GM19438 (cell line): ENCODE measurements at regions not wholly inside any gene's neighbourhood (a gene's known extent, or its start where the extent isn't known, plus 50 kb on each side); places are given as distances from the start of the nearest gene placed in this dataset.
"Not testable (repeated sequence)": the region's sequence is repeated elsewhere in the genome, so short reads cannot be mapped to it uniquely, and the experiment has no call there.

ENCODE experiments used
- ATAC-seq: cut with Tn5 transposase; IDR thresholded peaks from one replicate; pipeline ENCODE4 v1.9.1; 2021; ENCODE audit warnings: low read depth; ENCODE audit not compliant: unreplicated experiment

DNA sequence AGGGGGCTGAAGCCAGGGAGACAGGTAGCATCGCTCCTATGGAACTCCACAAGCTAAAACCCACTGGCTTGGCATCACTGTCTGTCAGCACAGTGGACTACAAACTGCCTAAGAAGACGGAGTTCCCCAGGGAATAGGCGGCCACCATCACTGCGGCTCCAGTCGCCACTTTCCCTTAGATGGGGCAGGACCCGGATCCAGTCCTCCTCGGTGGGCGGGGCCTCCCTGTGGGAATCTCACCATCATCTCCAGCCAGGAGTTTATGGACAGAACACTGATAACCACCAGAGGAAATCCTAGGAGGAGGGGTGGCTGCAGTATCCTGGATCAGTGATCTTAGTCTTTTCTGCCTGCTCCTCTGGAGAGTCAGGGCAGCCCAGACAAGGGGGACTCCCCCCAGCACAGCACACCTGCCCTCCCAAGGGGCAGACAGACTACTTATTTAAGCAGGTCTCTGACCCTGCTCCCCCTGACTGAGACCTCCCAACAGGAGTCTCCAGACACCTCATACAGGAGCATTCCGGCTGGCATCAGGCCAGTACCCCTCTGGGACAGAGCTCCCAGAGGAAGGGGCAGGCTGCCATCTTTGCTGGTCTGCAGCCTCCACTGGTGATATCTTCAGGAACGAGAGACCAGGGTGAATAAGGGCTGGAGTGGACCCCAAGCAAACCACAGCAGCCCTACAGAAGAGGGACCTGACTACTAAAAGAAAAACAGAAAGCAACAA, 435.6 kb upstream of the RASGRP1 start:
- ATAC-seq: no peak

DNA sequence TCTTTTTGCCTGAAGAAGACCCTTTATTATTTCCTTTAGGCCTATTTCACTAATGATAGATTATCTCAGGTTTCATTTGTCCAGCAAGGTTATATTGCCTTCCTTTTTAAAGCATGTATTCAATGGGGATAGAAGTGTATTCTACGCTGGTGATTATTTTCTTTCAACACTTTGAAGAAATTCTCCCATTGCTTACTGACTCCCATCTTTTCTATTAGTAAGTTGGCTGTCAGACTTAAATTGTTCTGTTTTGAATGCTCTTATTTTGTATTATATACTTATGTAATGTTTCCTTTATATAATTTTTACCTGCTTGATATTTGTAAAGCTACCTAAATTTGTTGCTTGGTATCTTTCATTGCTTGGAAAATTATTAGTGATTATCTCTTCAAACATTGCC, 445.1 kb upstream of the RASGRP1 start:
- ATAC-seq: no peak

DNA sequence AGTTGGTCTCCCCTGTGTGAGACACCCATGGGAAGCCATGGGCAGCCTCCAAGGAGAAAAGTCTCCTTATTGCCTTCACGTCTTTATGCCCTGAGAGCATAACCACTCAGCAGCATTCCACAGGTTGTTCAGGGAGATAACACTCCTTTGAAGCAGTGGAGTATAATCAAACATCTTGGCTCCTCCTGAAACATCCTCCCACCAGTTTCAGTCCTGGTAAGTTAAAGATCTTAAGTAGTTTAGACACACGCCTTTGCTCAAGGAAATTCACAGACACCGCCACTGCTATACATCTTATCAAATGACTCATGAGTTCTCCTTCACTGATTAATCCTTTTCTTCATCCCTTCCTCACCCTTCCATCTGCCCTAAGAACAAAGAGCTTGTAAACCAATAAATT, 446.5 kb upstream of the RASGRP1 start:
- ATAC-seq: not testable (repeated sequence)

DNA sequence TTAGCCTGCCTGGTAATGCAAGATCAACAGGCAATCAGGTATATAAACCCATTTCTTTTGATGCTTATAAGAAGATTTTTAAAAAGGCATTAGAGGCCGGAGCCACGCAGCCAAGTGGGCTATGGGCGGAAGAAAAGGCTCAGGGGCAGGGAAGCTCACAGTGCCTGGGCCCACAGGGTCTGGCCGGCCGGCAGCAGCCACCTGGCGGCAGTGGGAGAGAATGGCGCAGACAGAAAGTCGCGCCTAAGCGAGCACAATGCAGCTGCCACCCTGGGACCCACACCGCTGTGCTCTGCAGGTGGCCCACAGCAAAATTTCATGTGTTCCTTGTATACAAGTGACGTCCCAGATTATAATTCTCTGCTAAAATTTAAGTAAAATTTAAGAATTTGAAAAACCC, 448.6 kb upstream of the RASGRP1 start:
- ATAC-seq: no peak

DNA sequence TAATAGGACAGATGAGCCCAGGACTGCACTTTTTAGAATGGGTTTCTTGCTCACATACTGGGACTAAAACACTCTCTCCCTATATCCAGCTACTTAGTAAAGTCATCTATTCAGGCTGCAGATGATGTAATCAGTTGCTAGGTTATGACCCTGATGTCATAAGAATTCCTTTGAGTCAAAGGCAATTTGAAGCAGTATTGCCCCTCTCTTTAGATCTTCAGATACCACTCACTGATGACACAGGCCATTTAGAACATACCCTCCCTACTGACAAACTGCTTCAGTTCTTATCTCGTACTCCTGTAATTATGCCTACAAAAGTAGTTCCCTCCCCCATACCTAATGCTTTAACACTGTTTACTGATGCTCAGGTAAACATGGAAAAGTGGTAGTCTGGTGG, 450.1 kb upstream of the RASGRP1 start:
- ATAC-seq: no peak

DNA sequence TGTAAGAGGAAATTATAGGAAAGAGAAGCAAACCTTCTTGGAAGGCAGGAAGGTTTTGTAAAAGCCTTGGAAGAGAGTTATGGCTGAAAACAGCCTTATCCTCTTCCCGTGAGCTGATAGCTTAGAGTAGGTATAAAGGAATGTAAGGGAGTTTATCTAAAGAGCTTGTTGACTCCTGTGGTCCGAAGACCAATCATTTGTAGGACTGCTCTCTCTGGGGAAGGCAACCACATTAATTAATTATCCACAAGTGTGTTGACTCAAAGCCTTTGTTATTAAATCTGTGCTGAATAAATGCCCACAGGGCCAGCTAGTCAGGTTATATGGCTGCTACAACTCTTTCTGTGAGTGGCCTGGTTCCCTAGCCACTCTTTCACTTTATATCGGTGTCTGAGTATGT, 452.1 kb upstream of the RASGRP1 start:
- ATAC-seq: no peak

DNA sequence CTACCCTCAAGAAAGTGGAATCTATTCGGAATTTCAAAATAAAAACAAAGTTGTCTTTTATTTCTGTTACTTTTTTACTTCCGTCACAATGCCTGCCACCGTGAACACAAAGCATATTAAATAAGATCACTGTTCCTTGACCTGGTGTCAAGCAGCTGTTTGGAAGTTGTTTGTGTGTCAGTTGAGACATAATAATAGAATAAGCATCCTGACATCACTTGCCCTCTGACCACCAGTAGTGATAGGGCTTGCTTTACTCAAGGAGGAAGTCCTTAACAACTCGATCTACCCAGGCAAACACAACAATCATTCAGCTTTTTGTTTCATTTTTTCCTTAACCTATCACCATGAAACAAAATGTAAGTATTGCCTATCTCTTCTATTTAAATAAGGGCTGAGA, 454.4 kb upstream of the RASGRP1 start:
- no peak for ATAC-seq

DNA sequence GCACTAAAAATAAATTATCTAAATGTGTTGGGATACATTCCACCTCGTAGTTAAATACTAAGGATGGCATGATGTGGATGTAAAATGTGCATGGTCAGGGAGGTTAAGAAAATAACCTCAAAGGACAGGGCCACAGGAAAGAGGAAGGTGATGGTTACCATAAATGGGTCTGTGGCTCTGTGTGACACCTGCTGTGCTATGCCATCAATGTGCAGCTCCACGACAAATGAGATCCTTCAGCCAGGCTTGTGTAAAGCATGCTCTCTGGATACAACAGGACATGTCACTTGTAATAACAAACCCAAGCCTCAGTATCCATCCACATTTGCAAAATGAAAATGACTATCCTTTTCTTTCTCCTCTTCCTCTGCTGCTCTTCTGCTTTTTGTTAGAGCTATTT, 456.7 kb upstream of the RASGRP1 start:
- ATAC-seq: no peak

DNA sequence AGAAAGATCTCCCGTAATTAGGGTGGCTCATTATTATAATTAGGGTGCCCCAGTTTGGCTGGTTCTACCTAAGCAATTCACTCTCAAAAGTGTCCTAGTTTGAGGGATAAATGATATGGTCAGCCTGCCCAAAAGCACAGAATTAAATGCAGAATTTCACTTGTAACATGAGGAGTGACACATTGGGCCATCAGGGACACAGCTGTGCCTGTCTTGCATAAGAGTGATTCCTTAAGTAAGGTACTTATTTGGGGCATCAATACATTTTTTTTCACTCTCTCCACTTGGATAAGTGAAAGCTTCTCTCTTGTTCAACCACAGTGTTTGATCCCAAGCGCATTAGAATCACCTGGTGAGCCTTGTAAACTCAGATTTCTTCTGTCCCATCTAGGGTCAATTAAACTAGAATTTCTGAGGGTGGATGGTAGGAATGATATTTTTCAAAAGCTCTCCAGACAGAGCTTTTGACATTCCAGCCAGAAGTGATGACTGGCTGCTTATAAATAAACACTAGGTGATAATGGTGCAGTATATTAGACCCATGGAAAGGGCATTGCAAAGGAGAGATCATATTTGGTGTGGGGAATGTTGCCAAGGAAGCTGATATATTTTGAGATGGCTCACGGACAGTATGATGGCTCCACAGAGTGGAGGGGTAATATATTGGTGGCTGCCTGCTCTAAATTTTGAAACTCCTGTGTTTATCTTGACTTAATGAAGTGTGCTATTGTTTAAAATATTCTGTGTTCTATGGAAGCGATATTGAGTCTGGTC, 458.1 kb upstream of the RASGRP1 start:
- no peak for ATAC-seq

DNA sequence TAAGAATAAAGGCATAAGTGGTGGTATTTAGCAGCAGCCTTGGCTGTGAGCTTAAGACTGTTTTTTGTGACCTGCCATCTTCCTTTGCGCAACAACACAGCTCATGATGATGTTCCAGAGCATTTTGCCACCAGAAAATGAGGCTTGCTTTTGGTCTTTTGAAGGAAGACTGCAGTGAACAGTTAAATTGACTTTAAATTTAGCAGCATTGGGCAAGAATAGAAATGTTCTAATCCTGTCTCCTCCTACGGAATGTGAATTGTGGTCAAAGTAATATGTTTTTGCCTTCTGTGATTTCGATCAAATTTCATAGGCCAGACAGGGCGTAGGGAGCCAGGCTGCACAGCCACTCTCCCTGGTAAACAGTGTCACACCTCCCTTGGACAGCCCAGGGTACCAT, 460.7 kb upstream of the RASGRP1 start:
- no peak for ATAC-seq

DNA sequence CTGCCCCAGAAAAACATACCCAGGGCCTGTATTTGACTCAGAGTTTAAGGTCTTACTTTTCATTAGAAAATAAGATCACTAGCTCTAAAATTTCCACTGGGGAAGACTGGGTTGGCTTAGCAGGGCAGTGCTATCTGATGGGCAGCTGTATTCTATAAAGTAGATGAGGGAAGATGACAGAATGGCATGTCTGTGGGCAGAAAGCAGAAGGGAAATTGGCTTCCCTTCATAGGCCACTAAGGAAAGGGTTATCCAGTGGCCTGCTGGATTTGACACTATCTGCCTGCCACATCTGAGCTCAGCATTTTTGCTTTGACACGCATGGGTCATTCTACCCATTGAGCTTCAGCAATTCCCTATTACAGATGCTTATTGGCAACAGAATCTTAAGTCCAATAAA, 461.3 kb upstream of the RASGRP1 start:
- ATAC-seq: no peak

DNA sequence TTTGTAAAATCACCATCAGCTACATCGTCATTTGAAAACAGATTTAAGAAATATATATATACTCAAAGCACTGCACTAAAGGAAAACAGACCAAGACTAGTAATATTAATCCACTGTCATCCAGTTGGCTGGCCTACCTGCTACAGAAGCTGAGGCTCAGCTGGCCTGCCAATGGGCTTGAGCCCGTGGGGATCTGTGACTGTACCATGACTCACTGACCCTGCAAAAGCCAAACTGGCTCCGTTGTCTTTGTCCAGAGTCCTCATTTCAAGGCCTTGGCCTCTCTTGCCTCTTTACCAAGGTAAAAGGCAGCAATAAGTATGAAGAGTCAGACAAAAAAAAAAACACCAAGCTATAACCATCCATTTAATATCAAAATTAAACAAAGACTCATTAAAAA, 463.5 kb upstream of the RASGRP1 start:
- no peak for ATAC-seq

DNA sequence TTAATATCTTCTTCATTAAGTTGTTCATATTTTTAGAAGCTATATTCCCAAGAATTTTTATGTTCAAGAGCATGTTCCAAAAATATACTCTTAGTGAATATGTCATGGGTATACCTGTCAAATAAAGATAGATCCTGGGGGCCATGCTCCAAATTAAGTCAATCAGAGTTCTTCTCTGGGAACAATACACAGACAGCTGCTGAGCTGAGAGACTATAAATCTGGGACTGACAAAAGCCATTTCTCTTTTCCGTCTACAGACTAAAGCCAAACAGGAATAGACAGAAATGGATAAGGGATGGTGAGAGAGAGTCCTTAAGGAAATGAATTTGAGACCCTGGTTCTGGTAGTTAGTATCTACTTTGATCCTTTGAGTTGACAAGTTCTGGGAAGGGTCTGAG, 465.1 kb upstream of the RASGRP1 start:
- ATAC-seq: no peak

DNA sequence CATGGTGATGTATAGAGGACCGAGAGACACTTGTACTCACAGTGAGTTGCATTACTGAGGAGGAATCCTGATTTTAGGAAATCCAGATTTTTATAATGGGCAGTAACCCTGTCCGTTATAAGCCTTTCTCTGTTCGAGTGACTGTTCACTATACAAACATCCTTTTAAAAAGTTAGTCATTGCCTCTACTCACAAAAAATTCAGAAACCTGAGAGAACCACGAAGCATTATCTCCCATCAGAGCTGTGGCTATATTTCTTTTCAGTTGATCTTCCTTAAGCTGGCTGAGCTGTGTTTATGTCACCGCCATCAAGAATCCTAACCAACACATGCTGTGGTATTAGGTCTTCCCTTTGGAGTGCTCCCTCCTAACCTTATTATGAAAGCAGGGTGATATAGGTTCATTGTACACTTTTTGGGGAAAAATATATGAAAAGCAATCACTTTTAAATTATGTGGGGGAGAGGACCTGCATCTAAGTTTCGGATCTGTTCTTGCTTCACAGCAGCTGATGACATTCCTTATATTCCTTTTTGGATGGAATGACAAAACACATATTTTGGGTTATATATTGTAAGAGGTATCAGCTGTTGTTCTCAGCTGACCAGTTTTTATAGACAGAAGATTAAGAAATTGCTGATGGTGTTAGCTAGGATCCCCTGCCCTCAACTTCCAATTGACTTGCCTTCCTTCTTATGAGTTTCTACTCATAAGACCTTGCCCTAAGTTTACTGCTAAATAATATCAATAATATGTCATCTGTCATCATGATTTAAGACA, 465.9 kb upstream of the RASGRP1 start:
- no peak for ATAC-seq

DNA sequence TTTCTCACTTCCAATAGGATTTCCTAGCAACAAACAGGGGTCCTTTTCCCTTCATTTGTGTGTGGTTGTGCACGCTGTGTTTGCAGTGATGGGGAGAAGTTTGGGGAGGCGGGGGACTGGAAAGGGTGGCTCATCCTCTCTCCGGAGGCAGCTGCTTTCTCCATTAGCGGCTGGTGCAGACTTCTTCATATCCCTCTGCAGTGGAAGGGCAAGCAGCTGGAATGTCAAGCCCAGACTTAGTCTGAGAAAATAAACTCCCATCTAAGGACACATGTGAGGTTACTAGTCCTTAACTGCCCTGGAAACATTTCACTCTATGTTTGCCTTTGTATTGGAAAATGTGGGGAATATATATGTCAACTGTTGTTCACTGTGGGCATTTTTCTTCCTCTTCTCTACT, 467.0 kb upstream of the RASGRP1 start:
- no peak for ATAC-seq

DNA sequence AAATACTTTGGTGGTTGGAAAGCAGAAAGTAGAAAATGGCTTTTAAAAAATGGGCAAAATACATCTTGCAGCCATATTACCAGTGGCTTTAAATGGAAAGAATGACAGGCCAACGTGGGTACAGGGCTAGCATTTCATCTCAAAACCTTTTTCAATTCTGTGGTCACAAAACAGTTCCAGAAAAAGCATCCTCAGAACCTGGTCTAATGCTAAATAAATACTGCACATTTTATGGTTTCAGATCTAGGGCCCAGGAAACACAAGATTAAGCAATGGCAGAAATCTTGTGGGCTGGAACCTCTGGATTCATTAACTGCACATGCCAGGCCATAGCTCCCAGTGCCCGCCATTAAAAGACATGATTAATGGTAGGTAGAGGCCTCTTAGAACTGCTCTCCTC, 470.2 kb upstream of the RASGRP1 start:
- ATAC-seq: no peak

DNA sequence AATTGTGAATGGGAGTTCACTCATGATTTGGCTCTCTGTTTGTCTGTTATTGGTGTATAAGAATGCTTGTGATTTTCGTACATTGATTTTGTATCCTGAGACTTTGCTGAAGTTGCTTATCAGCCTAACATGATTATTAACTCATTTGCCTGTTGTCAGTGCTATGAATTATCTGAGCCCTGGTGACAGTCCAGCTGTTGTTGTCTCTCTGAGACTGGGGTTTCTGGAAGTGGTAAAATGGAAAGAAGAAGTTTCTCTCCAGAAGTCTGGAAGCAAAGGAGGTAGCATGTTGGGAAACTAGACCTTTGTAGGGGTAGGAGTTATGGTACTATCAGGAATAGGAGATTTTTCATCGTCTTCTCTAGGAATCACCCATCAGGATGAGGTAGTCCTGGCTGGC, 473.0 kb upstream of the RASGRP1 start:
- not testable (repeated sequence) for ATAC-seq

DNA sequence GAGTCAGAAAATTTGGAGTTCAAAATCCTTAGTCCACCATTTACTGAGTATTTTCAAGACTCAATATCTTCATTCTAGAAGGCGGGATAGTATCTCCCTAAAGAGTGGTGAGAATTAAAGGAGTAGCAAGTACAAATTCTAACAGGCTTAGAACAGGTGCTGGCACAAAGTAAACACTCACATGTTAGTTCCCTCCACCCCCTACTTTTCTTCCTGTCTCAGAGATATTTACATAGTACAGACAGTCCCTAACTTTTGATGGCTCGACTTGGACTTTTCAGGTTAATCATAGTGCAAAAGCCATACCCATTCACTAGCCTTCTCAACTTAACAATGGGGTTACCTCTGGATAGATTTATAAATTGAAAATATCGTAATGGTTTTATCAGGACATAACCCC, 476.2 kb upstream of the RASGRP1 start:
- ATAC-seq: no peak

DNA sequence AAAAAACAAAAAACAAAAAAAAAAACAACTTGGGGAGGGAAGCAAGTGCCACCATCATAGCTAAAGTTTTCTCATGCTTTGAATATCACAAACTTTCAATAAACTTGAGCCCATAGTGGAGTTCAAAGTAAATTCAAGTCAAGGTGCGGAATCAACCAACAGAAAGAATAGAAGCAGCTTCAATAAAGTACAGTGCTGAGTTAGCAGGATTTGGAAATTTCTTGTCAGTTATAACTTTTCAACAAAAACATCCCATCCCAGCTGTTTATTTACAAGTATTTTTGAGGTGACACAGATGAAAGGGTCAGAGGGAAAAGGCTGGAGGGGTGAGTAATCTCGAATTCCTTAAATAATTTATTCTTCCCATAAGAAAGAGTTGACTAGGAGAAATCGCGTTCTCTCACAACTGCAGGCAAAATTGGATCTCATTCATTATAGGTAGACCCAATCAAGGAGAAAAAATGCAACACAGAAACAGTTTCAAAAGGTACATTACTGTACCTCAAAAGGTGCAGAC, 477.4 kb upstream of the RASGRP1 start:
- ATAC-seq: no peak

DNA sequence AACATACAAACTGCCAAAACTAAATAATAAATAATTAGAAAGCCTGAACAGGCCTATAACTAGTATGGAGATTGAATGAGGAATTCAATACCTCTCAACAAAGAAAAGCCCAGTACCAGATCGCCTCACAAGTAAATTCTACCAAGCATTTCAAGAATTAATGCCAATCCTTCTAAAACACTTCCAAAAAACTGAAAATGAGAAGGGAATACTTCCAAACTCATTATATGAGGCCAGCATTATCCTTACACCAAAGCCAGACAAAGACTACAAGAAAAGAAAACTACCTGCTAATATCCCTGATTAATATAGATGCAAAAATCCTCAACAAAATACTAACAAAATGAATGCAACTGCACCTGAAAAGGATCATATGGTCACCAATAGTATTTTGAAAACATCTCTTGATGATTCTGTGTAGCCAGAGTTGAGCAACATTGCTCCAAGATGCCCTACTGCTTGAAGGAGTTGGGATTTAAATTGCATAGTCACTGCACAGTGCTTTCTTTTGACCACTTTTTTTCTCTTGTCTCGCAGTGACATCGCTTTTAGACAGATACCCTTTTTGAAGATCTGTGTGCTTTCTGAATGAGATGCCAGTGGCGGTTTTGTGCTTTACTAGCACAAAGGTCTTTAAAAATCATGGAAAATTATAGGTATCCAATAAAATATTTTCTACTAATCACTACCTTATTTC, 487.2 kb upstream of the RASGRP1 start:
- ATAC-seq: no peak

DNA sequence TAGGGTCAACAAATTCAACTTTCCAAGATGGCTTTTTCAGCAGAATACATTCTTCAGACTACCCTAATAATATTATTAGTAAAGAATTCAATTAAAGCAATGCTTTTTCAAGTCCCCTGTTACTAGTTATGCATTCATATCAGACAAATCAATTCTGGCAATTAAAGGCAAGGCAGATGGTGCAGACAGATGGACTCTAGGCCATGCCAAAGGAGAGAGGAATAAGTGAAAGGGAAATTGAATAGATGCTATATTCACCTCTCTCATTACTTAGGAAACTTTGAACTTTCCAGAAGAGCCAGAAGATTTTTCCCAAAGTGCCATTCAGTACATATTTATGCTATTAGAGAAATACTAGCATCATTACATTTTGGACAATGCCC, 487.7 kb upstream of the RASGRP1 start:
- no peak for ATAC-seq
